ENCODE measurements at regions not wholly inside any gene's neighbourhood (a gene's known extent, or its start where the extent isn't known, plus 50 kb on each side); places are given as distances from the start of the nearest gene placed in this dataset.

- no peak overlapping the region for H3K4me3 ChIP-seq
- ATAC-seq (replicated peaks in 6 of 8) = peak in 1 of 8 experiments; percentile 39
- 0 to 100% (median 38%) methylated on average over 1 of the region's 1 CpG; no CpG with 5 or more reads in 6 of the 10 experiments for WGBS, 10 experiments
- in situ Hi-C loops (cut with MboI; ENCODE audit: low pct_unique_long_range_greater_than_20kb in 2 of 9, low sequenced_read_pairs in 9 of 9, unreplicated experiment in 9 of 9) = no loop called here
- H3K4me1 ChIP-seq (replicated peaks in 1 of 2) = no peaks in the 10 kb centered on the region
- H3K27ac ChIP-seq = no peak overlapping the region
These were observed 362.0 kb upstream of the IL12A start for GRCh38 chr3:159626598-159626997.

GRCh38 chr3:159627229-159627628 is 361.4 kb upstream of the IL12A start:
- H3K4me1 ChIP-seq (replicated peaks in 1 of 2) = no peaks in the 10 kb centered on the region
- H3K4me3 ChIP-seq = no peak overlapping the region
- in situ Hi-C loops (cut with MboI; ENCODE audit: low pct_unique_long_range_greater_than_20kb in 2 of 9, low sequenced_read_pairs in 9 of 9, unreplicated experiment in 9 of 9) = no loop called here
- ATAC-seq (replicated peaks in 6 of 8) = no peak
- 65 to 100% (median 94%) methylated on average over 1 to 2 of the region's 2 CpGs; no CpG with 5 or more reads in 2 of the 10 experiments for WGBS, 10 experiments
- H3K27ac ChIP-seq = no peak overlapping the region

GRCh38 chr3:159627634-159628033 is 361.0 kb upstream of the IL12A start:
- in situ Hi-C loops (cut with MboI; ENCODE audit: low pct_unique_long_range_greater_than_20kb in 2 of 9, low sequenced_read_pairs in 9 of 9, unreplicated experiment in 9 of 9) = no loop called here
- WGBS, 10 experiments = 35 to 100% (median 91%) methylated on average over 2 to 4 of the region's 4 CpGs; no CpG with 5 or more reads in 1 of the 10 experiments
- ATAC-seq (replicated peaks in 6 of 8) = no peak

GRCh38 chr3:159629329-159630084 is 359.1 kb upstream of the IL12A start:
- in situ Hi-C loops (cut with MboI; ENCODE audit: low pct_unique_long_range_greater_than_20kb in 2 of 9, low sequenced_read_pairs in 9 of 9, unreplicated experiment in 9 of 9) = no loop called here
- Histone ChIP-seq H3K27ac (no peak overlapping the region), H3K4me1 (replicated peaks in 1 of 2) (peaks cover 3 to 4% of the 10 kb centered on the region in 2 donors), H3K4me3 (no peak overlapping the region)
- ATAC-seq (replicated peaks in 6 of 8) = no peak
- 100% methylated on average over 1 of the region's 1 CpG; no CpG with 5 or more reads in 4 of the 10 experiments for WGBS, 10 experiments

More at GRCh38 chr3:159627634-159628033, 361.0 kb upstream of the IL12A start:
- no peaks in the 10 kb centered on the region for H3K4me1 ChIP-seq (replicated peaks in 1 of 2)
- H3K4me3 ChIP-seq = no peak overlapping the region
- no peak overlapping the region for H3K27ac ChIP-seq

- in situ Hi-C loops (cut with MboI; ENCODE audit: low pct_unique_long_range_greater_than_20kb in 2 of 9, low sequenced_read_pairs in 9 of 9, unreplicated experiment in 9 of 9) = no loop called here
- H3K27ac ChIP-seq = no peak overlapping the region
- no peak overlapping the region for H3K4me3 ChIP-seq
- peaks cover 4 to 12% of the 10 kb centered on the region in 2 donors for H3K4me1 ChIP-seq (replicated peaks in 1 of 2)
- 78 to 100% (median 100%) methylated on average over 1 of the region's 1 CpG; no CpG with 5 or more reads in 1 of the 10 experiments for WGBS, 10 experiments
- no peak for ATAC-seq (replicated peaks in 6 of 8)
These were observed 357.4 kb upstream of the IL12A start for GRCh38 chr3:159631226-159631625.

GRCh38 chr3:159632128-159632527 is 356.5 kb upstream of the IL12A start:
- 50 to 98% (median 87%) methylated on average over 1 to 6 of the region's 7 CpGs; no CpG with 5 or more reads in 2 of the 10 experiments for WGBS, 10 experiments
- no peak overlapping the region for H3K4me3 ChIP-seq
- in situ Hi-C loops (cut with MboI; ENCODE audit: low pct_unique_long_range_greater_than_20kb in 2 of 9, low sequenced_read_pairs in 9 of 9, unreplicated experiment in 9 of 9) = no loop called here
- H3K27ac ChIP-seq = no peak overlapping the region
- peaks cover 4 to 13% of the 10 kb centered on the region in 2 donors for H3K4me1 ChIP-seq (replicated peaks in 1 of 2)
- no peak for ATAC-seq (replicated peaks in 6 of 8)

- Histone ChIP-seq H3K4me3 (no peak overlapping the region), H3K4me1 (replicated peaks in 1 of 2) (peaks cover 4 to 15% of the 10 kb centered on the region in 2 donors), H3K27ac (no peak overlapping the region)
- ATAC-seq (replicated peaks in 6 of 8) = no peak
- in situ Hi-C loops (cut with MboI; ENCODE audit: low pct_unique_long_range_greater_than_20kb in 2 of 9, low sequenced_read_pairs in 9 of 9, unreplicated experiment in 9 of 9) = no loop called here
These were observed 355.8 kb upstream of the IL12A start for GRCh38 chr3:159632851-159633250.

GRCh38 chr3:159634483-159634882 is 354.2 kb upstream of the IL12A start:
- Histone ChIP-seq H3K4me3 (no peak overlapping the region), H3K4me1 (replicated peaks in 1 of 2) (peaks cover 4 to 15% of the 10 kb centered on the region in 2 donors), H3K27ac (no peak overlapping the region)
- in situ Hi-C loops (cut with MboI; ENCODE audit: low pct_unique_long_range_greater_than_20kb in 2 of 9, low sequenced_read_pairs in 9 of 9, unreplicated experiment in 9 of 9) = no loop called here
- ATAC-seq (replicated peaks in 6 of 8) = peak in 5 of 8 experiments; percentile 64 to 99 (median 73)
- WGBS, 10 experiments = 0 to 96% (median 44%) methylated on average over 1 to 4 of the region's 4 CpGs; no CpG with 5 or more reads in 2 of the 10 experiments

GRCh38 chr3:159635047-159635641 is 353.5 kb upstream of the IL12A start:
- H3K4me3 ChIP-seq = no peak overlapping the region
- in situ Hi-C loops (cut with MboI; ENCODE audit: low pct_unique_long_range_greater_than_20kb in 2 of 9, low sequenced_read_pairs in 9 of 9, unreplicated experiment in 9 of 9) = no loop called here
- peaks cover 4 to 15% of the 10 kb centered on the region in 2 donors for H3K4me1 ChIP-seq (replicated peaks in 1 of 2)
- no peak for ATAC-seq (replicated peaks in 6 of 8)
- 40 to 100% (median 73%) methylated on average over 1 to 2 of the region's 3 CpGs; no CpG with 5 or more reads in 3 of the 10 experiments for WGBS, 10 experiments
- peak overlapping the region in 1 of 2 donors; percentile 75 for H3K27ac ChIP-seq

GRCh38 chr3:159637883-159638542 is 350.6 kb upstream of the IL12A start:
- H3K27ac ChIP-seq = no peak overlapping the region
- 57 to 100% (median 96%) methylated on average over 1 to 2 of the region's 2 CpGs; no CpG with 5 or more reads in 4 of the 10 experiments for WGBS, 10 experiments
- peak in 3 of 8 experiments; percentile 38 to 80 (median 44) for ATAC-seq (replicated peaks in 6 of 8)
- in situ Hi-C loops (cut with MboI; ENCODE audit: low pct_unique_long_range_greater_than_20kb in 2 of 9, low sequenced_read_pairs in 9 of 9, unreplicated experiment in 9 of 9) = no loop called here
- H3K4me3 ChIP-seq = no peak overlapping the region
- H3K4me1 ChIP-seq (replicated peaks in 1 of 2) = peaks cover 4 to 15% of the 10 kb centered on the region in 2 donors

GRCh38 chr3:159640225-159640624 is 348.4 kb upstream of the IL12A start:
- in situ Hi-C loops (cut with MboI; ENCODE audit: low pct_unique_long_range_greater_than_20kb in 2 of 9, low sequenced_read_pairs in 9 of 9, unreplicated experiment in 9 of 9) = no loop called here
- Histone ChIP-seq H3K4me1 (replicated peaks in 1 of 2) (peaks cover 0 to 7% of the 10 kb centered on the region in 2 donors), H3K4me3 (no peak overlapping the region), H3K27ac (no peak overlapping the region)
- ATAC-seq (replicated peaks in 6 of 8) = no peak
- WGBS, 10 experiments = 79 to 100% (median 100%) methylated on average over 1 to 4 of the region's 4 CpGs; no CpG with 5 or more reads in 1 of the 10 experiments

GRCh38 chr3:159643406-159643805 is 345.2 kb upstream of the IL12A start:
- ATAC-seq (replicated peaks in 6 of 8) = no peak
- Histone ChIP-seq H3K4me3 (no peak overlapping the region), H3K4me1 (replicated peaks in 1 of 2) (no peaks in the 10 kb centered on the region), H3K27ac (no peak overlapping the region)
- in situ Hi-C loops (cut with MboI; ENCODE audit: low pct_unique_long_range_greater_than_20kb in 2 of 9, low sequenced_read_pairs in 9 of 9, unreplicated experiment in 9 of 9) = no loop called here

GRCh38 chr3:159645874-159646273 is 342.8 kb upstream of the IL12A start:
- Histone ChIP-seq H3K4me3 (no peak overlapping the region), H3K27ac (no peak overlapping the region), H3K4me1 (replicated peaks in 1 of 2) (peaks cover 0 to 4% of the 10 kb centered on the region in 2 donors)
- ATAC-seq (replicated peaks in 6 of 8) = no peak
- in situ Hi-C loops (cut with MboI; ENCODE audit: low pct_unique_long_range_greater_than_20kb in 2 of 9, low sequenced_read_pairs in 9 of 9, unreplicated experiment in 9 of 9) = no loop called here
- 83 to 100% (median 100%) methylated on average over 1 of the region's 1 CpG; no CpG with 5 or more reads in 7 of the 10 experiments for WGBS, 10 experiments
